Neural cell (in vitro differentiated cells): ENCODE measurements at regions not wholly inside any gene's neighbourhood (a gene's known extent, or its start where the extent isn't known, plus 50 kb on each side); places are given as distances from the start of the nearest gene placed in this dataset.

Experiments
- H2AFZ ChIP-seq: fragments of 200-600, 300-800 bp; sonication (generic), shearing (Covaris generic); 2 replicates; pipeline ENCODE4 v1.6.0; 2014; ENCODE audit warnings: low read depth, mild to moderate bottlenecking, antibody characterized with exemption, low read length, moderate library complexity
- H3F3A ChIP-seq: fragments of 200-600 bp; shearing (Covaris generic); 2 replicates; pipeline ENCODE4 v1.6.1; 2016; ENCODE audit warnings: mild to moderate bottlenecking, moderate library complexity, mixed read lengths, antibody characterized with exemption, low read length; ENCODE audit not compliant: insufficient read depth, poor library complexity, severe bottlenecking
- H3K27ac ChIP-seq: fragments of 200-600, 300-800 bp; sonication (generic), shearing (Covaris generic); 2 replicates; pipeline ENCODE4 v1.5.1; 2014; ENCODE audit warnings: mild to moderate bottlenecking, low read length, moderate library complexity
- H3K27me3 ChIP-seq: fragments of 300-800, 200-600 bp; sonication (generic), shearing (Covaris generic); 2 replicates; pipeline ENCODE4 v1.6.0; 2014; ENCODE audit warnings: mild to moderate bottlenecking, low read depth, low read length, moderate library complexity; ENCODE audit not compliant: insufficient read depth
- H3K36me3 ChIP-seq: fragments of 300-800, 200-600 bp; sonication (generic), shearing (Covaris generic); 2 replicates; pipeline ENCODE4 v1.5.1; 2014; ENCODE audit warnings: mild to moderate bottlenecking, antibody characterized with exemption, low read length, moderate library complexity; ENCODE audit not compliant: insufficient read depth
- H3K4me2 ChIP-seq: fragments of 300-800, 200-600 bp; sonication (generic), shearing (Covaris generic); 2 replicates; pipeline ENCODE4 v1.6.0; 2014; ENCODE audit warnings: mild to moderate bottlenecking, low read length
- H3K4me3 ChIP-seq: fragments of 300-800, 200-600 bp; sonication (generic), shearing (Covaris generic); 2 replicates; pipeline ENCODE4 v1.5.1; 2014; ENCODE audit warnings: mild to moderate bottlenecking, low read length, moderate library complexity
- H3K79me2 ChIP-seq: fragments of 200-600 bp; shearing (Covaris generic); replicated peaks from 2 replicates; pipeline ENCODE4 v1.6.0; 2014; ENCODE audit warnings: mild to moderate bottlenecking, low read length, moderate library complexity; ENCODE audit not compliant: insufficient read depth
- H3K9ac ChIP-seq: fragments of 300-800, 200-600 bp; sonication (generic), shearing (Covaris generic); 2 replicates; pipeline ENCODE4 v1.6.1; 2016; ENCODE audit warnings: mild to moderate bottlenecking, low read length, mixed read lengths
- H3K9me2 ChIP-seq: fragments of 200-600 bp; shearing (Covaris generic); 2 replicates; pipeline ENCODE4 v1.6.1; 2016; ENCODE audit warnings: mild to moderate bottlenecking, low read length, mixed read lengths; ENCODE audit not compliant: insufficient read depth
- H3K9me3 ChIP-seq: fragments of 200-600, 300-800 bp; sonication (generic), shearing (Covaris generic); 2 replicates; pipeline ENCODE4 v1.6.1; 2016; ENCODE audit warnings: mild to moderate bottlenecking, mixed run types, low read length, moderate library complexity, mixed read lengths
- H4K20me1 ChIP-seq: fragments of 200-600 bp; shearing (Covaris generic); 2 replicates; pipeline ENCODE4 v1.6.1; 2016; ENCODE audit warnings: mild to moderate bottlenecking, mixed run types; ENCODE audit not compliant: insufficient read depth
- EP300 ChIP-seq: fragments of 450-650 bp; conservative IDR thresholded peaks from 2 replicates; pipeline ENCODE4 v1.6.1; 2014; ENCODE audit warnings: antibody characterized with exemption, mild to moderate bottlenecking, moderate library complexity; ENCODE audit not compliant: poor library complexity, severe bottlenecking
- EZH2 ChIP-seq: fragments of 200-600, 300-800 bp; shearing (Covaris generic), sonication (generic); IDR thresholded peaks from 2 replicates; pipeline ENCODE4 v1.6.1; 2014; ENCODE audit warnings: antibody characterized with exemption, low read length, borderline replicate concordance, mild to moderate bottlenecking; ENCODE audit not compliant: insufficient read depth, poor library complexity, severe bottlenecking
- MXI1 ChIP-seq: fragments of 450-650 bp; conservative IDR thresholded peaks from 2 replicates; pipeline ENCODE4 v1.6.1; 2014; ENCODE audit warnings: antibody characterized with exemption, mild to moderate bottlenecking; ENCODE audit not compliant: poor library complexity, severe bottlenecking
- POLR2AphosphoS5 ChIP-seq: IDR thresholded peaks from 2 replicates; pipeline ENCODE4 v1.6.1; 2012
- RAD21 ChIP-seq: fragments of 450-650 bp; conservative IDR thresholded peaks from 2 replicates; pipeline ENCODE4 v1.6.1; 2014; ENCODE audit warnings: antibody characterized with exemption, mild to moderate bottlenecking, moderate library complexity
- SMC3 ChIP-seq: fragments of 450-650 bp; conservative IDR thresholded peaks from 2 replicates; pipeline ENCODE4 v1.6.1; 2014; ENCODE audit warnings: antibody characterized with exemption, mild to moderate bottlenecking, moderate library complexity; ENCODE audit not compliant: poor library complexity
- TAF1 ChIP-seq: IDR thresholded peaks from 2 replicates; pipeline ENCODE4 v1.6.1; 2012; ENCODE audit warnings: low read depth
- TF ChIP-seq, protein P1 (sequence below): IDR thresholded peaks from 2 replicates; pipeline ENCODE4 v1.6.1; 2012; ENCODE audit warnings: borderline replicate concordance
- TF ChIP-seq, protein P2 (sequence below): fragments of 450-650 bp; IDR thresholded peaks from 2 replicates; pipeline ENCODE4 v1.5.1; 2014; ENCODE audit warnings: antibody characterized with exemption, mild to moderate bottlenecking, moderate library complexity; ENCODE audit not compliant: poor library complexity, severe bottlenecking

DNA sequence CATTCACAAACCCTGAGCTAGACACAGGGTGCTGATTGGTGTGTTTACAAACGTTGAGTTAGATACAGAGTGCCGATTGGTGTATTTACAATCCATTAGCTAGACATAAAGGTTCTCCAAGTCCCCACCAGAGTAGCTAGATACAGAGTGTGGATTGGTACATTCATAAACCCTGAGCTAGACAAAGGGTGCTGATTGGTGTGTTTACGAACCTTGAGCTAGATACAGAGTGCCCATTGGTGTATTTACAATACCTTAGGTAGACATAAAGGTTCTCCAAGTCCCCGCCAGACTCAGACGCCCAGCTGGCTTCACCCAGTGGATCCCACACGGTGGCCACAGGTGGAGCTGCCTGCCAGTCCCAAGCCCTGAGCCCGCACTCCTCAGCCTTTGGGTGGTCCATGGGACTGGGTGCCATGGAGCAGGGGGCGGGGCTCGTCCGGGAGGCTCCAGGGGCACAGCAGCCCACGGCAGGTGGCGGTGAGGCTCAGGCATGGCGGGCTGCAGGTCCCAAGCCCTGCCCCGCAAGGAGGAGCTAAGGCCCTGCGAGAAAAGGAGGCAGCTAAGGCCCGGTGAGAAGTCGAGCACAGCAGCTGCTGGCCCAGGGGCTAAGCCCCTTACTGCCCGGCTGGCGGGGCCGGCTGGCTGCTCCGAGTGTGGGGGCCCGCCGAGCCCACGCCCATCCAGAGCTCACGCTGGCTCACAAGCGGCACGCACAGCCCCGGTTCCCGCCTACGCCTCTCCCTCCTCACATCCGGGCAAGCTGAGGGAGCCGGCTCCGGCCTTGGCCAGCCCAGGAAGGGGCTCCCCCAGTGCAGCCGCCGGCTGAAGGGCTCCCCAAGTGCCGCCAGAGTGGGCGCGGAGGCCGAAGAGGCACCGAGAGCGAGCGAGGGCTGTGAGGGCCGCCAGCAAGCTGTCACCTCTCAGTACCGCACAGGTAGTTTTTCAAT, 1039.2 kb upstream of the CDH9 start:
- no peaks in the 10 kb centered on the region for H4K20me1 ChIP-seq
- H3K9ac ChIP-seq = no peak overlapping the region
- H3K9me2 ChIP-seq = no peaks in the 10 kb centered on the region
- H3K79me2 ChIP-seq = no peaks in the 10 kb centered on the region
- no peak overlapping the region for H3K4me3 ChIP-seq
- H3K27me3 ChIP-seq = no peaks in the 10 kb centered on the region
- H3K9me3 ChIP-seq = no peaks in the 10 kb centered on the region
- H3K4me2 ChIP-seq = no peak overlapping the region
- no peak overlapping the region for H2AFZ ChIP-seq
- no peaks in the 10 kb centered on the region for H3K36me3 ChIP-seq
- TF ChIP-seq, protein P1, sequence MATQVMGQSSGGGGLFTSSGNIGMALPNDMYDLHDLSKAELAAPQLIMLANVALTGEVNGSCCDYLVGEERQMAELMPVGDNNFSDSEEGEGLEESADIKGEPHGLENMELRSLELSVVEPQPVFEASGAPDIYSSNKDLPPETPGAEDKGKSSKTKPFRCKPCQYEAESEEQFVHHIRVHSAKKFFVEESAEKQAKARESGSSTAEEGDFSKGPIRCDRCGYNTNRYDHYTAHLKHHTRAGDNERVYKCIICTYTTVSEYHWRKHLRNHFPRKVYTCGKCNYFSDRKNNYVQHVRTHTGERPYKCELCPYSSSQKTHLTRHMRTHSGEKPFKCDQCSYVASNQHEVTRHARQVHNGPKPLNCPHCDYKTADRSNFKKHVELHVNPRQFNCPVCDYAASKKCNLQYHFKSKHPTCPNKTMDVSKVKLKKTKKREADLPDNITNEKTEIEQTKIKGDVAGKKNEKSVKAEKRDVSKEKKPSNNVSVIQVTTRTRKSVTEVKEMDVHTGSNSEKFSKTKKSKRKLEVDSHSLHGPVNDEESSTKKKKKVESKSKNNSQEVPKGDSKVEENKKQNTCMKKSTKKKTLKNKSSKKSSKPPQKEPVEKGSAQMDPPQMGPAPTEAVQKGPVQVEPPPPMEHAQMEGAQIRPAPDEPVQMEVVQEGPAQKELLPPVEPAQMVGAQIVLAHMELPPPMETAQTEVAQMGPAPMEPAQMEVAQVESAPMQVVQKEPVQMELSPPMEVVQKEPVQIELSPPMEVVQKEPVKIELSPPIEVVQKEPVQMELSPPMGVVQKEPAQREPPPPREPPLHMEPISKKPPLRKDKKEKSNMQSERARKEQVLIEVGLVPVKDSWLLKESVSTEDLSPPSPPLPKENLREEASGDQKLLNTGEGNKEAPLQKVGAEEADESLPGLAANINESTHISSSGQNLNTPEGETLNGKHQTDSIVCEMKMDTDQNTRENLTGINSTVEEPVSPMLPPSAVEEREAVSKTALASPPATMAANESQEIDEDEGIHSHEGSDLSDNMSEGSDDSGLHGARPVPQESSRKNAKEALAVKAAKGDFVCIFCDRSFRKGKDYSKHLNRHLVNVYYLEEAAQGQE = no peak
- TF ChIP-seq SMC3 = no peak
- TF ChIP-seq EZH2 = no peak
- TF ChIP-seq, protein P2, sequence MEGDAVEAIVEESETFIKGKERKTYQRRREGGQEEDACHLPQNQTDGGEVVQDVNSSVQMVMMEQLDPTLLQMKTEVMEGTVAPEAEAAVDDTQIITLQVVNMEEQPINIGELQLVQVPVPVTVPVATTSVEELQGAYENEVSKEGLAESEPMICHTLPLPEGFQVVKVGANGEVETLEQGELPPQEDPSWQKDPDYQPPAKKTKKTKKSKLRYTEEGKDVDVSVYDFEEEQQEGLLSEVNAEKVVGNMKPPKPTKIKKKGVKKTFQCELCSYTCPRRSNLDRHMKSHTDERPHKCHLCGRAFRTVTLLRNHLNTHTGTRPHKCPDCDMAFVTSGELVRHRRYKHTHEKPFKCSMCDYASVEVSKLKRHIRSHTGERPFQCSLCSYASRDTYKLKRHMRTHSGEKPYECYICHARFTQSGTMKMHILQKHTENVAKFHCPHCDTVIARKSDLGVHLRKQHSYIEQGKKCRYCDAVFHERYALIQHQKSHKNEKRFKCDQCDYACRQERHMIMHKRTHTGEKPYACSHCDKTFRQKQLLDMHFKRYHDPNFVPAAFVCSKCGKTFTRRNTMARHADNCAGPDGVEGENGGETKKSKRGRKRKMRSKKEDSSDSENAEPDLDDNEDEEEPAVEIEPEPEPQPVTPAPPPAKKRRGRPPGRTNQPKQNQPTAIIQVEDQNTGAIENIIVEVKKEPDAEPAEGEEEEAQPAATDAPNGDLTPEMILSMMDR = no peak
- TF ChIP-seq MXI1 = no peak
- no peak for TF ChIP-seq TAF1
- no peak for TF ChIP-seq POLR2AphosphoS5
- TF ChIP-seq RAD21 = no peak
- TF ChIP-seq EP300 = no peak
- no peak overlapping the region for H3K27ac ChIP-seq
- no peaks in the 10 kb centered on the region for H3F3A ChIP-seq

DNA sequence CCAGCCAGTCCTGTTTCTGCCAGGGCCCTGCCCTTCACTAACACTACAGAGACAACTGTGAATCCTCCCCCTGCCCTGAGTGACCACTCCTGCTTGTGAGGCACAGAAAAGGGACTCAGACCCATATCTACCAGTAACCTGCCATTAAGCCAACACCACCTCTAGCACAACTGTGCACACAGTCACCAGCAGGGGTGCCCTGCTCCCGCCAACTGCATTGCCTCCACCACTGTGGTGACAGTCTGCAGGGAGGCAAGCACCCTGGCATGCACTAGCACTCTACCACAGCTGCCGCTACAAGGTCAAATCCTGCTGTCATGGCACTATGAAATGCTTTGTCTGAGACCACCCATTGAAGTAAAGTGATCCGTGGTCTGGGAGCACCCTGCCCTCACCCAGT, 1028.5 kb upstream of the CDH9 start:
- no peaks in the 10 kb centered on the region for H3K9me2 ChIP-seq
- no peaks in the 10 kb centered on the region for H3K36me3 ChIP-seq
- H3K4me3 ChIP-seq = no peak overlapping the region
- no peaks in the 10 kb centered on the region for H3K27me3 ChIP-seq
- H3K9me3 ChIP-seq = no peaks in the 10 kb centered on the region
- TF ChIP-seq, protein P1 = no peak
- TF ChIP-seq, protein P2 = no peak
- no peak overlapping the region for H3K4me2 ChIP-seq
- H3K27ac ChIP-seq = no peak overlapping the region
- H3K79me2 ChIP-seq = no peaks in the 10 kb centered on the region
- no peak overlapping the region for H2AFZ ChIP-seq
- H3F3A ChIP-seq = no peaks in the 10 kb centered on the region
- H4K20me1 ChIP-seq = no peaks in the 10 kb centered on the region
- H3K9ac ChIP-seq = no peak overlapping the region
